ENCODE measurements at regions not wholly inside any gene's neighbourhood (a gene's known extent, or its start where the extent isn't known, plus 50 kb on each side); places are given as distances from the start of the nearest gene placed in this dataset.

DNA sequence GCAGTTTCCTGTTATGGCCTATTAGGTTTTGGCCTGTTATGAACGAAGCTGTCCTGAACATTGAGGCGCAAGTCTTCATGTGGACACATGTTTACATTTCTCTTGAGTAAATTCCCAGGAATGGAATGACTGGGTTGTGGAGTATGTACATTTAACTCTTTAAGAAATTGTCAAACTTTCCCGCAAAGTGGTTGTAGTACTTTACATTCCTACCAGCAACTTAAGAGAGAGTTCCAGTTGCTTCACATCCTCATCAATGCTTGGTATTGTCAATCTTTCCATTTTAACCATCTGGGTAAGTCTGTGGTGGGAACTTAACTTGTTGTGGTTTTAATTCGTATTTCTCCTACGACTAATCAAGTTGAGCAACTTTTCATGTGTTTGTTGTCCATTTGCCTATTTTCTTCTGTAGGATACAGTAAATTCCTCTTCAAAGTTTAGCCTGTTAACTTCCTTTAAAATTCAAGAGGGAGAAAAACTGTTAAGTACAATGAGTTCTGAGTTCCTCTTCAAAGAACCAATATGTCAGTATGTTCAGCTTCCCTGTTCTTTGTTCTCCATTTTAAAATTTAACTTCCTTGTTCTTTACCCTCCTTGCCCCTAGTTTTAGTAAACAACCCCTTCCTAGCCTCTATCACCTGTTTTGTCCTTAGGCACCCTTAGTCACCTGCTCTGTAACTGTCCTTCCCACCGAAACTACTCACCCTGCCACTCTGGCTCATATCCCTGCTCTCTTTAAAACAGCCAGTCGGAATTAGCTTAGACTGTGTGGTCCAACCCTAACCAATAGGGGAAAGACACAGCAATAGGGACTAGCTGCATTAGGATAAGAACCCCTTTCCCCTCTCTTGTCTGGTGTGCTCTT, 74.0 kb downstream of the FAM241B start:
- no peak overlapping the region for H2BK15ac ChIP-seq (ENCODE audit: low read depth, poor library complexity, severe bottlenecking)
- no peaks in the 10 kb centered on the region for H3K36me3 ChIP-seq (ENCODE audit: control insufficient read depth in 1 of 2, insufficient read depth in 2 of 2, low read depth in 1 of 2, low read length in 2 of 2)
- H3K9me3 ChIP-seq (ENCODE audit: control insufficient read depth, low read length), result peaks cover 27% of the 10 kb centered on the region
- peak overlapping the region in 1 of 2 experiments; percentile 88 for H2BK12ac ChIP-seq (ENCODE audit: low read length in 2 of 2)
- peak overlapping the region; percentile 75 for H4K91ac ChIP-seq (ENCODE audit: low read length)
- no peak overlapping the region for H3K23ac ChIP-seq (ENCODE audit: low read length in 2 of 2)
- peak overlapping the region; percentile 2 for H3K27ac ChIP-seq (ENCODE audit: low read length, poor library complexity, severe bottlenecking)
- H3K4me2 ChIP-seq (ENCODE audit: low read length, poor library complexity, severe bottlenecking), result no peak overlapping the region
- no peaks in the 10 kb centered on the region for H3K4me1 ChIP-seq (ENCODE audit: control insufficient read depth, insufficient read depth, low read depth, low read length)
- H4K8ac ChIP-seq (ENCODE audit: low read length), result no peak overlapping the region
- no peak overlapping the region for H2BK120ac ChIP-seq (ENCODE audit: low read depth, low read length)
- WGBS, result 27% methylated on average over 5 of the region's 7 CpGs
- no peak overlapping the region for H3K4me3 ChIP-seq (ENCODE audit: insufficient read depth in 1 of 2, low read depth in 1 of 2, low read length in 2 of 2)
- H3K4ac ChIP-seq (ENCODE audit: low read depth in 1 of 2, low read length in 2 of 2), result peak overlapping the region in 1 of 2 experiments; percentile 33
- H2BK5ac ChIP-seq (ENCODE audit: low read depth, low read length, poor library complexity, severe bottlenecking), result no peak overlapping the region
- H3K9ac ChIP-seq (ENCODE audit: low read length), result no peak overlapping the region
- H3K27me3 ChIP-seq (ENCODE audit: control insufficient read depth in 1 of 2, insufficient read depth in 1 of 2, low read length in 2 of 2), result peaks cover 0 to 68% of the 10 kb centered on the region in 2 experiments
- DNase-seq, result peak; percentile 100
- H2AFZ ChIP-seq (ENCODE audit: low read depth, low read length), result no peak overlapping the region
- H3K14ac ChIP-seq (ENCODE audit: low read length in 2 of 2), result no peak overlapping the region
- H3K79me1 ChIP-seq (replicated peaks; ENCODE audit: low read length, poor library complexity, severe bottlenecking), result no peaks in the 10 kb centered on the region
- H3K18ac ChIP-seq (ENCODE audit: low read depth in 1 of 2, low read length in 2 of 2), result peak overlapping the region in 1 of 2 experiments; percentile 54
- H2AK5ac ChIP-seq (ENCODE audit: low read length, severe bottlenecking), result peak overlapping the region; percentile 28

DNA sequence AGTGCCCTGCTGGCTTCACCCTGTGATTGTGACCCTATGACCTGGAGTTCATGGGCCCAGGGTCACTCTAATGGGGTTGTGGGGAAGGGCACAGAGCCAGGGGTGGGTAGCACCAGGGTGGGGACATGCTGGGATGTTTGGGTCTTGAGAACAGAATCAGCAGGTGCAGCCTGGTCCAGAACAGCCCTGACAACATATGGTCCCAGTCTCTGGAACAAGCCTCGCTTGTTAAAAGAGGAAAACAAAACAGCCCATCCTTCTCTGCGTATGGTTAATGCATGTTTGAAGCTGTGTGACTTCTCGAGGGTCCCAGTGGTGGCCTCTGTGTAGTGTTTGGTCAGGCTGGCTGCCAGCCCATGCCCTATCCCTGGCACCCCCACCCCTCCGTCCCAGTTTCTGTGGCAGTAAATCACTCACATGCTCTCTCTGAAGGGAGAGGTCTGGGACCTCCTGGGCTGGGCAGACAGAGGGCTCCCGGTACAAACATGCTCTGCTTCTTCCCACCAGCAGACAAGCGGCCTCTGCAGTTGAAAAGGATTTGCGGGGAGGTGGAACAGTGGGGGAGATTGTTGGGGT, 79.4 kb downstream of the FAM241B start:
- Histone ChIP-seq H3K23ac (ENCODE audit: low read length in 2 of 2) (no peak overlapping the region), H3K4me1 (ENCODE audit: control insufficient read depth, insufficient read depth, low read depth, low read length) (no peaks in the 10 kb centered on the region), H2BK15ac (ENCODE audit: low read depth, poor library complexity, severe bottlenecking) (no peak overlapping the region), H3K79me1 (replicated peaks; ENCODE audit: low read length, poor library complexity, severe bottlenecking) (no peaks in the 10 kb centered on the region), H2BK120ac (ENCODE audit: low read depth, low read length) (no peak overlapping the region), H2AFZ (ENCODE audit: low read depth, low read length) (no peak overlapping the region), H3K14ac (ENCODE audit: low read length in 2 of 2) (no peak overlapping the region), H3K18ac (ENCODE audit: low read depth in 1 of 2, low read length in 2 of 2) (no peak overlapping the region), H4K91ac (ENCODE audit: low read length) (no peak overlapping the region), H2AK5ac (ENCODE audit: low read length, severe bottlenecking) (no peak overlapping the region), H3K27me3 (ENCODE audit: control insufficient read depth in 1 of 2, insufficient read depth in 1 of 2, low read length in 2 of 2) (peaks cover 4 to 85% of the 10 kb centered on the region in 2 experiments), H2BK12ac (ENCODE audit: low read length in 2 of 2) (peak overlapping the region in 1 of 2 experiments; percentile 35), H3K4me3 (ENCODE audit: insufficient read depth in 1 of 2, low read depth in 1 of 2, low read length in 2 of 2) (no peak overlapping the region), H3K9ac (ENCODE audit: low read length) (no peak overlapping the region), H3K4ac (ENCODE audit: low read depth in 1 of 2, low read length in 2 of 2) (no peak overlapping the region), H4K8ac (ENCODE audit: low read length) (no peak overlapping the region), H3K36me3 (ENCODE audit: control insufficient read depth in 1 of 2, insufficient read depth in 2 of 2, low read depth in 1 of 2, low read length in 2 of 2) (no peaks in the 10 kb centered on the region), H2BK5ac (ENCODE audit: low read depth, low read length, poor library complexity, severe bottlenecking) (no peak overlapping the region), H3K27ac (ENCODE audit: low read length, poor library complexity, severe bottlenecking) (no peak overlapping the region), H3K4me2 (ENCODE audit: low read length, poor library complexity, severe bottlenecking) (no peak overlapping the region), H3K9me3 (ENCODE audit: control insufficient read depth, low read length) (peaks cover 15% of the 10 kb centered on the region)
- 87% methylated on average over 6 of the region's 7 CpGs for WGBS
- DNase-seq, result no peak

DNA sequence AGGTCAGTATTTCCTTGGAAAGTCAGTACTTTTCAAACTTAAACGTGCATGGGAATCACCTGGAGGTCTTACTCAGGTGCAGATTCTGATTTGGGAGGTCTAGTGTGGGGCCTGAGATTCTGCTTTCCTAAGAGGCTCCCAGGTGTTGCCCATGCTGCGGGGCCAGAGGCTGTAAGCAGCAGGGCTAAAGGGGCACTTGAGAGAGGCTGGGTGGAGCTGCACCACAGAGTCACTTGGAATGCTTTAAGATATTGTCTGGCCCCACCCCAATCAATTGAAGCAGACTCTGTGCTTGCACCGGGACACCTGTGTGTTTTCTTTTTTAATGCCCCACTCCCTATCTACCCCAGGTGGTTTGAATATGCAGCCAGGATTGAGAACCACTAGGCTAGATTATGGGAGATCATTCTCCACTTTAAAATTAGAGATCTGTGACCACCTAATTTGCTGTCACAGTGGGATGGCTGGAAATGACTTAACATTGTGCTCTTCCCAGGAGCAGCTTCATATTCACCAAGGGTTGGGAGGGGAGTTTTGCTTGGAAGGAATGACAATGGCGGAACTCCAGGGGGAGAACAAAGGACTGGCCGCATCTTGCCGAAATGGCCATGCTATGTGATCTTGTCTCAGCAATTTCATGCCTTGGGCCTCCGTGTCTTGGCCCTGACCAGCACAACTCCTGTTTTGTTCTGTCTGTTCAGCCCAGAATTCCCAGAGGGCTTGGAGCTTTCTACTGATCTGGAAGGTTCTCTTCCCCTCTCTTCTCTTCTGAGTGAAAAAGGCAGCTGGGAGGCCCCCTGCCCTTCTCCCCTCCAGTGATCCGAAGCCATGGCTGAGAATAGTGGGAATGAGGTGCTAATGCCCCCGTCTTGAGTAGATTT, 80.2 kb downstream of the FAM241B start:
- no peak overlapping the region for H3K4me2 ChIP-seq (ENCODE audit: low read length, poor library complexity, severe bottlenecking)
- no peak overlapping the region for H3K18ac ChIP-seq (ENCODE audit: low read depth in 1 of 2, low read length in 2 of 2)
- H2BK12ac ChIP-seq (ENCODE audit: low read length in 2 of 2), result no peak overlapping the region
- H3K9me3 ChIP-seq (ENCODE audit: control insufficient read depth, low read length), result peaks cover 9% of the 10 kb centered on the region
- no peak overlapping the region for H3K4ac ChIP-seq (ENCODE audit: low read depth in 1 of 2, low read length in 2 of 2)
- H3K27me3 ChIP-seq (ENCODE audit: control insufficient read depth in 1 of 2, insufficient read depth in 1 of 2, low read length in 2 of 2), result peaks cover 4 to 92% of the 10 kb centered on the region in 2 experiments
- peaks cover 3% of the 10 kb centered on the region for H3K4me1 ChIP-seq (ENCODE audit: control insufficient read depth, insufficient read depth, low read depth, low read length)
- no peak overlapping the region for H3K9ac ChIP-seq (ENCODE audit: low read length)
- no peak overlapping the region for H2BK15ac ChIP-seq (ENCODE audit: low read depth, poor library complexity, severe bottlenecking)
- no peak overlapping the region for H2BK120ac ChIP-seq (ENCODE audit: low read depth, low read length)
- no peak for DNase-seq
- H3K4me3 ChIP-seq (ENCODE audit: insufficient read depth in 1 of 2, low read depth in 1 of 2, low read length in 2 of 2), result no peak overlapping the region
- H2AFZ ChIP-seq (ENCODE audit: low read depth, low read length), result no peak overlapping the region
- H2AK5ac ChIP-seq (ENCODE audit: low read length, severe bottlenecking), result no peak overlapping the region
- H3K79me1 ChIP-seq (replicated peaks; ENCODE audit: low read length, poor library complexity, severe bottlenecking), result no peaks in the 10 kb centered on the region
- H2BK5ac ChIP-seq (ENCODE audit: low read depth, low read length, poor library complexity, severe bottlenecking), result no peak overlapping the region
- no peak overlapping the region for H3K14ac ChIP-seq (ENCODE audit: low read length in 2 of 2)
- no peaks in the 10 kb centered on the region for H3K36me3 ChIP-seq (ENCODE audit: control insufficient read depth in 1 of 2, insufficient read depth in 2 of 2, low read depth in 1 of 2, low read length in 2 of 2)
- WGBS, result 63% methylated on average over 8 of the region's 9 CpGs
- H4K91ac ChIP-seq (ENCODE audit: low read length), result no peak overlapping the region
- no peak overlapping the region for H3K23ac ChIP-seq (ENCODE audit: low read length in 2 of 2)
- H3K27ac ChIP-seq (ENCODE audit: low read length, poor library complexity, severe bottlenecking), result no peak overlapping the region
- H4K8ac ChIP-seq (ENCODE audit: low read length), result no peak overlapping the region

DNA sequence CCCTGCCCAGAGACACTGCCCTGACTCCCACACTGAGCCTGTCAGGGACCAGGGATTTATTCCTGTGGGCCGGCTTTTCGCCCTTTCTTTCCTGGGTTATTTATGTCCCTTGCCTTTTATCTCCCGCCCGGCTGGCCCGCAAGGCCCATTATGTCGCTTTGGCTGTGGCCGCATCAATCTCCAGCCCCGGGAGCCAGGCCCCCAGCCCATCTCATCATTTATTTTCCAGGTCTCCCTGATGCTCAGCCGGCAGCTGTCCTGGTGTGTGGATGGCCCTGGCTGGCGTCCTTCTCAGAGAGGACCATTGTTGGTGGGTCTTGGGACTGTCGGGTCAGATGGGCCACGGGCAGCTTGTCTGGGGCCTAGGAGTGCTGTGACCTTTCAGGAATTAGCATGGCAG, 82.3 kb downstream of the FAM241B start:
- 76% methylated on average over 12 of the region's 12 CpGs for WGBS
- Histone ChIP-seq H3K9me3 (ENCODE audit: control insufficient read depth, low read length) (peaks cover 9% of the 10 kb centered on the region), H3K27ac (ENCODE audit: low read length, poor library complexity, severe bottlenecking) (no peak overlapping the region), H3K18ac (ENCODE audit: low read depth in 1 of 2, low read length in 2 of 2) (no peak overlapping the region), H2AFZ (ENCODE audit: low read depth, low read length) (no peak overlapping the region), H3K79me1 (replicated peaks; ENCODE audit: low read length, poor library complexity, severe bottlenecking) (no peaks in the 10 kb centered on the region), H3K4me3 (ENCODE audit: insufficient read depth in 1 of 2, low read depth in 1 of 2, low read length in 2 of 2) (no peak overlapping the region), H2BK12ac (ENCODE audit: low read length in 2 of 2) (no peak overlapping the region), H3K27me3 (ENCODE audit: control insufficient read depth in 1 of 2, insufficient read depth in 1 of 2, low read length in 2 of 2) (peaks cover 4 to 90% of the 10 kb centered on the region in 2 experiments), H2BK120ac (ENCODE audit: low read depth, low read length) (no peak overlapping the region), H2BK15ac (ENCODE audit: low read depth, poor library complexity, severe bottlenecking) (no peak overlapping the region), H4K8ac (ENCODE audit: low read length) (no peak overlapping the region), H3K4me2 (ENCODE audit: low read length, poor library complexity, severe bottlenecking) (no peak overlapping the region), H3K36me3 (ENCODE audit: control insufficient read depth in 1 of 2, insufficient read depth in 2 of 2, low read depth in 1 of 2, low read length in 2 of 2) (no peaks in the 10 kb centered on the region), H2AK5ac (ENCODE audit: low read length, severe bottlenecking) (no peak overlapping the region), H3K23ac (ENCODE audit: low read length in 2 of 2) (no peak overlapping the region), H3K14ac (ENCODE audit: low read length in 2 of 2) (no peak overlapping the region), H3K9ac (ENCODE audit: low read length) (no peak overlapping the region), H4K91ac (ENCODE audit: low read length) (no peak overlapping the region), H2BK5ac (ENCODE audit: low read depth, low read length, poor library complexity, severe bottlenecking) (no peak overlapping the region), H3K4me1 (ENCODE audit: control insufficient read depth, insufficient read depth, low read depth, low read length) (peaks cover 14% of the 10 kb centered on the region), H3K4ac (ENCODE audit: low read depth in 1 of 2, low read length in 2 of 2) (no peak overlapping the region)
- no peak for DNase-seq

Measured in mesenchymal stem cell (in vitro differentiated cells and primary cell).